OCI-LY7 (cell line): ENCODE measurements at regions not wholly inside any gene's neighbourhood (a gene's known extent, or its start where the extent isn't known, plus 50 kb on each side); places are given as distances from the start of the nearest gene placed in this dataset.

Experiments used
- EZH2phosphoT487 ChIP-seq: fragments of 200-600 bp; sonication (generic); IDR thresholded peaks from 2 replicates; pipeline ENCODE4 v1.6.1; 2018; ENCODE audit warnings: low read depth, borderline replicate concordance, mild to moderate bottlenecking, mixed run types, antibody characterized with exemption, low read length, moderate library complexity, mixed read lengths
- TF ChIP-seq, protein P1 (sequence below): fragments of 200-600 bp; sonication (generic); conservative IDR thresholded peaks from 2 replicates; pipeline ENCODE4 v1.5.1; 2014; ENCODE audit warnings: mild to moderate bottlenecking, antibody characterized with exemption, low read length, moderate library complexity, mixed read lengths

DNA sequence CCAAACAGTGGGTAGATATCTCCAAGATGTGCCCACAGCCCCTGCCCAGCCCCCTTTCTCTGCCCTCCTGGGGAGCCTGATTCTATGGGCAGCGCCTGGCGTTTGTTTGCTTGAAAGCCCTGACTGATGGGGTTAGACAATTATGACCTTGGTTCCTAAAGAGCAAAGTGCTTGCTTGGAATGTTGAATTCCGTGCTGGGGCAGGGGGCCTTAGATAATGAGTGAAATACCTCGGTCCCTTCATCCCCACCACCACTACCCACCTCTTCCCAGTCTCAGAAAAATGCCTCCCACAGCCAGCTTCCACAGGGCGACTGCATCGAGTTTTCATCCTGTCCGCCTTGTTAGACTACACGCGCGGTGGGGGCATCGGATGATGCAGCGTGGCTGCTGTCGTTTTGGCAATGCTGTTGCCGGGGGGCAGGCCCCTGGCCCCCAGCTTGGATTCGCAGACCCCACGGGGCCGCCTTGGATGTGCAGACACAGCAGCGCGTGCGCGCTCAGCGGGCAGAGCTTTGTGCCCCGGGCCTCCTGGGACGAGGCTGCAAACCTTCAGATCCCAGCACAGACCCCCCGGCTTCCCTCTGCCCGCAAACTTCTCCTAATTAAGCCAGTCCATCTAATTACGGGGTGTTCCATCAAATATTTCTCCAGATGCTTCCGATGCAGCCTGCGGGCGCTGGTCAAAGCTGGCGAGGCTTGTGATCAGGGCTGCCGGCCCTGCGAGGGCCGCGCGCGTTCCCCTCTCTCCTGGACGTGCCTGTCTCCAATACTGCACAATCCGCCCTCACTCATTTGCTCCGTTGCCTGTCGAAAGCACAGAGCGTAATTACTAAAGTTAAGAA, 86.1 kb downstream of the LINC00237 start:
- TF ChIP-seq, protein P1, sequence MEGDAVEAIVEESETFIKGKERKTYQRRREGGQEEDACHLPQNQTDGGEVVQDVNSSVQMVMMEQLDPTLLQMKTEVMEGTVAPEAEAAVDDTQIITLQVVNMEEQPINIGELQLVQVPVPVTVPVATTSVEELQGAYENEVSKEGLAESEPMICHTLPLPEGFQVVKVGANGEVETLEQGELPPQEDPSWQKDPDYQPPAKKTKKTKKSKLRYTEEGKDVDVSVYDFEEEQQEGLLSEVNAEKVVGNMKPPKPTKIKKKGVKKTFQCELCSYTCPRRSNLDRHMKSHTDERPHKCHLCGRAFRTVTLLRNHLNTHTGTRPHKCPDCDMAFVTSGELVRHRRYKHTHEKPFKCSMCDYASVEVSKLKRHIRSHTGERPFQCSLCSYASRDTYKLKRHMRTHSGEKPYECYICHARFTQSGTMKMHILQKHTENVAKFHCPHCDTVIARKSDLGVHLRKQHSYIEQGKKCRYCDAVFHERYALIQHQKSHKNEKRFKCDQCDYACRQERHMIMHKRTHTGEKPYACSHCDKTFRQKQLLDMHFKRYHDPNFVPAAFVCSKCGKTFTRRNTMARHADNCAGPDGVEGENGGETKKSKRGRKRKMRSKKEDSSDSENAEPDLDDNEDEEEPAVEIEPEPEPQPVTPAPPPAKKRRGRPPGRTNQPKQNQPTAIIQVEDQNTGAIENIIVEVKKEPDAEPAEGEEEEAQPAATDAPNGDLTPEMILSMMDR, result no peak
- TF ChIP-seq EZH2phosphoT487, result no peak
